H1 (cell line): ENCODE measurements at regions not wholly inside any gene's neighbourhood (a gene's known extent, or its start where the extent isn't known, plus 50 kb on each side); places are given as distances from the start of the nearest gene placed in this dataset.

Experiments
- BCL11A ChIP-seq, 2 experiments: IDR thresholded peaks; one replicate each; pipeline ENCODE4 v1.6.1; 2011; ENCODE audit warnings: low read depth in 2 of 2, low read length in 2 of 2, mild to moderate bottlenecking in 2 of 2
- CHD7 ChIP-seq: fragments of 300-600 bp; sonication (generic); IDR thresholded peaks from 2 replicates; pipeline ENCODE4 v1.7.1; 2012; ENCODE audit warnings: low read length, moderate library complexity, mild to moderate bottlenecking, inconsistent platforms; ENCODE audit not compliant: insufficient replicate concordance
- GABPA ChIP-seq: IDR thresholded peaks from 2 replicates; pipeline ENCODE4 v1.6.1; 2011; ENCODE audit warnings: mild to moderate bottlenecking, low read length, moderate library complexity, borderline replicate concordance; ENCODE audit not compliant: insufficient read depth
- MAFK ChIP-seq: IDR thresholded peaks from 2 replicates; pipeline ENCODE4 v1.6.1; 2012; ENCODE audit warnings: low read depth, mild to moderate bottlenecking, improper control_type of control experiment, low read length
- POU5F1 ChIP-seq: IDR thresholded peaks from 2 replicates; pipeline ENCODE4 v1.6.1; 2011; ENCODE audit warnings: low read depth, mild to moderate bottlenecking, low read length, moderate library complexity
- RAD21 ChIP-seq, 2 experiments: IDR thresholded peaks in 1 of 2; conservative IDR thresholded peaks in 1 of 2; 2 replicates each; pipeline ENCODE4 v1.6.1; 2011; ENCODE audit warnings: low read depth in 2 of 2, low read length in 2 of 2, improper control_type of control experiment in 1 of 2, inconsistent platforms in 1 of 2, mild to moderate bottlenecking in 1 of 2, moderate library complexity in 1 of 2
- RFX5 ChIP-seq: IDR thresholded peaks from 2 replicates; pipeline ENCODE4 v1.6.1; 2011; ENCODE audit warnings: low read depth, low read length, improper control_type of control experiment, borderline replicate concordance
- RXRA ChIP-seq: IDR thresholded peaks from 2 replicates; pipeline ENCODE4 v1.6.1; 2011; ENCODE audit warnings: low read depth, mild to moderate bottlenecking, low read length, moderate library complexity; ENCODE audit not compliant: insufficient read depth
- SP4 ChIP-seq: IDR thresholded peaks from 2 replicates; pipeline ENCODE4 v1.6.1; 2012; ENCODE audit warnings: low read length, inconsistent platforms
- TCF12 ChIP-seq: IDR thresholded peaks from 2 replicates; pipeline ENCODE4 v1.6.1; 2011; ENCODE audit warnings: low read depth, mild to moderate bottlenecking, low read length
- YY1 ChIP-seq: IDR thresholded peaks from 2 replicates; pipeline ENCODE4 v1.6.1; 2011; ENCODE audit warnings: low read depth, mild to moderate bottlenecking, low read length

DNA sequence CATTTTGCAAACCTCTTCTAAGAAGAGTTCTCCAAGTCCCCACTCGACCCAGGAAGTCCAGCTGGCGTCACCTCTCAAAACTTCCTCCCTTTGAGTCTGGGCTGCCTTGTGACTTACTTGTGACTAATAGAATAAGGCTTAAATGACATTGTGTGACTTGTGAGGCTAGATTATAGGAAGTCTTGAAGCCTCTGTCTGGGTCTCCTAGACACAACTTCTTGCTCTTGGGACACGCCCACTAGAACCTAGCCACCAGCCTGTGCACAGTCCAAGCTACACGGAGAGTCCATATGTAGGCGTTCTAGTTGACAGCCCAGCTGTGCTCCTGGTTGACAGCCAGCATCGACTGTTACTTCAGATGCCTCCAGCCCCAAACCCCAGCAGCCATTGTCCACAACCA, 66.7 kb upstream of the TANC2 start (continued):
- TF ChIP-seq CHD7 (no peak), RXRA (no peak), GABPA (no peak), RFX5 (no peak), POU5F1 (no peak), BCL11A (IDR thresholded peaks at IDR 0.05; ENCODE audit: low read depth in 2 of 2, low read length in 2 of 2) (no peak), MAFK (no peak), RAD21 (IDR thresholded peaks at IDR 0.05 in 1 of 2, conservative IDR thresholded peaks at IDR 0.05 in 1 of 2; ENCODE audit: low read depth in 2 of 2, low read length in 2 of 2) (no peak), TCF12 (no peak), YY1 (no peak), SP4 (no peak)
